D721Med (cell line): ENCODE measurements at regions not wholly inside any gene's neighbourhood (a gene's known extent, or its start where the extent isn't known, plus 50 kb on each side); places are given as distances from the start of the nearest gene placed in this dataset.

ENCODE experiments used
- DNase-seq: peaks from one replicate; pipeline ENCODE4 v3.0.0; 2011; ENCODE audit warnings: low spot score; ENCODE audit not compliant: insufficient read length
- FAIRE-seq: peaks from 2 replicates; lab custom pipeline; 2011; peaks lifted over from hg19 to GRCh38; lab: Jason Lieb, UNC
- TF ChIP-seq, protein P1 (sequence below): IDR thresholded peaks from 2 replicates; pipeline ENCODE4 v1.5.1; 2012; ENCODE audit warnings: mild to moderate bottlenecking, control low read depth; ENCODE audit not compliant: insufficient read depth; ENCODE audit errors: missing control alignments

DNA sequence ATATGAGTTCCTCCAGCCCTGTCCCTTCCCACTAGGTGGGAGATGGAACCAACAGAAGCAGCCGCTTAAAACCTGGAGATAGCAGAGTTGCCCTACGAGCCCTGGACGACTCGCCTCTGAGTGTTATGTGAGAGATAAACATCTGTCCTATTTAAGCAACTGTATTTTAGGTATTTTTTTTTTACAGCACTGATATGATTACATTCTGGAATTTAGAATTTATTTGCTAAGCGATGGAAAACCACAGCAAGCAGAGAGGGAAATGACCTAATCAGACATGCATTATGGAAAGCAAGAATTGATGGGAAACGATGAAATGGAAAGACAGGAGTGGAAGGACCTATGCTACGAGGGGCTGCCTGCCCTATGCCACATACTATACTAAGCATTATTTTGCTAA, 379.0 kb upstream of the IL12A start:
- no peak for DNase-seq
- TF ChIP-seq, protein P1, sequence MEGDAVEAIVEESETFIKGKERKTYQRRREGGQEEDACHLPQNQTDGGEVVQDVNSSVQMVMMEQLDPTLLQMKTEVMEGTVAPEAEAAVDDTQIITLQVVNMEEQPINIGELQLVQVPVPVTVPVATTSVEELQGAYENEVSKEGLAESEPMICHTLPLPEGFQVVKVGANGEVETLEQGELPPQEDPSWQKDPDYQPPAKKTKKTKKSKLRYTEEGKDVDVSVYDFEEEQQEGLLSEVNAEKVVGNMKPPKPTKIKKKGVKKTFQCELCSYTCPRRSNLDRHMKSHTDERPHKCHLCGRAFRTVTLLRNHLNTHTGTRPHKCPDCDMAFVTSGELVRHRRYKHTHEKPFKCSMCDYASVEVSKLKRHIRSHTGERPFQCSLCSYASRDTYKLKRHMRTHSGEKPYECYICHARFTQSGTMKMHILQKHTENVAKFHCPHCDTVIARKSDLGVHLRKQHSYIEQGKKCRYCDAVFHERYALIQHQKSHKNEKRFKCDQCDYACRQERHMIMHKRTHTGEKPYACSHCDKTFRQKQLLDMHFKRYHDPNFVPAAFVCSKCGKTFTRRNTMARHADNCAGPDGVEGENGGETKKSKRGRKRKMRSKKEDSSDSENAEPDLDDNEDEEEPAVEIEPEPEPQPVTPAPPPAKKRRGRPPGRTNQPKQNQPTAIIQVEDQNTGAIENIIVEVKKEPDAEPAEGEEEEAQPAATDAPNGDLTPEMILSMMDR: no peak
- no peak for FAIRE-seq

DNA sequence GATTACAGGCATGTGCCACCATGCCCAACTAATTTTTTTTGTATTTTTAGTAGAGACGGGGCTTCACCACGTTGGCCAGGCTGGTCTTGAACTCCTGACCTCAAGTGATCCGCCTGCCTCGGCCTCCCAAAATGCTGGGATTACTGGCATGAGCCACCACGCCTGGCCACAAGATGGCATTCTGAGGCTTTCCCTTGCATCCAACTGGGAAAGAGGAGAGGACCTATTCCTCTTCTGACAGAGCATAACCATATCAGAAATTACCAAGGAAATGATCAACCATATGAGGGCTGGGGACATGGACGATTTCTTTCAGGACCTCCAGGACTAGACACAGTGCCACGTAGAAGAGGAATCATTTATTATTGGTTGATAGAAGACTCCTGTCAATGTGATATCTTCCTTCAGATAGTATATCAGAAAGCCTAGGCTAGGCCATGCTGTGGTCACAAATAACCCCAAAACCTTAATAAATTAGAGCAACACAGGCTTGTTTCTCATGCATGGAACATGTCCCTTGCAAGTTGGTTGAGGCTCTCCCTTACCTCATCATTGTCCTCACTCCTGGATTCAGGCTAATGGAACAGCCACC, 372.3 kb upstream of the IL12A start:
- TF ChIP-seq, protein P1: peak; percentile 13
- no peak for DNase-seq
- FAIRE-seq: no peak

DNA sequence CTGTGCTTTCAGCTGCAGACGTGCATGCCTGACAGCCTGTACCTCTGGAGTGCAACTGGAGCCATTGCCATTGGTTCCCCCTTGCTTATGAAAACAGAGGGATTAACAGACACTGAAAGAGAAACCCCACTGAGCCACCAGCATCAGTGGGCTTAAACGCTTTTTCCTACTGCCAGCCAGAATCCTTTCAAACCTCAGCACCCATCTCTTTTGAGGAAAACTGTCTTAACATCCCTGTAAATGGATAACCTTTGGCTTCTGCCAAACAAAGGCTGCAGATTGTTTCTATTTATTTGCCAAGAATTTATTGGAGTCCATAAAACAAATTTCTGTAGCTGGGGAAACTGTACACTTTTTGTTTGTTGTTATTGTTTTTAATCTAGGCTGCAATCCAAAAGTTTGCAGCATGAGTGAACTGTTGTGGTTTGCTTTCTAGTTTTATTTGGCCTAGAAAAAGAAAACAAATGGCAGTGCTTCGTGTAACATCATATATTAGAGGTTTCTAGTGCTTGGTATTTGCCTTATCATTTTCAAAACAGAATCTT, 369.2 kb upstream of the IL12A start:
- DNase-seq (no peak), FAIRE-seq (no peak)
- TF ChIP-seq, protein P1: no peak

DNA sequence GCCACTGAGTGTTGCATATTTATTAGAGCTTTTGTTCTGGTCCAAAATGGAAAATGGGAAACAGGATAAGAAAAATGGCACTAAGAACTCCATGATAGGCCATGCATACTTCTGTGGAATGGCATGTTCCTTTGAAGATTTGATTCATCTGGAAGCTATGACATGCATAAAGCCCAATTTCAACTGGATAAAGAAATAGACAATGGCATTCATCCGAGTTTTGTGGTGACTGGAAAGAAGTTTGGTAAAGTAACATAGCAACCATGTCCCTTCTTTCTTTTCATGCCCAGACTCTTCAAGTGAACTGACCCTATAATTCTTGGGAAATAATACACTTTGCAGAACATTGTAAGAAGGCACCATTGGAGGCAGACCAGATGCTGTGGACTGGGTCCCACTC, 368.4 kb upstream of the IL12A start:
- no peak for DNase-seq
- FAIRE-seq: no peak
- TF ChIP-seq, protein P1: no peak

DNA sequence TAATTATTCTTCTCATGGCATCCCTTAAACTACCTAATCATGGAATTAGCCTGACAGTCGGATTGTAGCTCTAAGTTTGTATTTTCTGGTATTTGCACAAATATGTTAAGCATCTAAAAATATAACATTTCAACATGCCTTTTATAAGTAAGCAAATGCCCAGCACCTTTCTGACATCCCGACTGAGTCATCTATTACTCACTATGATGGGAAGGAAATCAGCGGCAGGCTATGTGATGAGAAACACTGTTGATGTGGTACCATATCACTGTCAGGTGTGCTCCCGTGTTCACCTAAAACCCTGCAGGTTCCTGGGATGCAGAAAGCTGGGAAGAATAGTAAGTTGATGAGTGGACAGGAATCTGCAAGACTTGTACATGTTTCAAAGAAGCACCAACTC, 367.8 kb upstream of the IL12A start:
- FAIRE-seq (no peak), DNase-seq (no peak)
- TF ChIP-seq, protein P1: no peak

DNA sequence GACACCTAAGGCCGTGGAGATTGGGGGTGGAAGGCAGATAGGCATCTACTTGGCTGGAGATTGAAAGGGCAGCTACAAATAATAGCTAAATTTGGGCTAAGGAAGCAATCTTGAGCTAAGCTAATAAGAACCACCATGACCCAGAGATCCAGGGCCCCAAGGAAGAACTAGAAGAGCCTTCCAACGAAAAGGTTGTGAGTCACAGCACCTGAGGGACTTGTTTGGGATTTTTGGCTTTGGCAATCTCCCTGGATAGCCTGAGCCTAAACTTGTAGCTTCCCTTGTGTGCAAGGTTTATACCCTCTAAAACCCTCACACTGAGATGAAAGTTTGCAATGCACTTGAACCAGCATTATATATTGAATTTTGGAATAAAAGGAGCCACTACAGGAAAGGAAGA, 364.0 kb upstream of the IL12A start:
- DNase-seq: no peak
- TF ChIP-seq, protein P1: no peak
- no peak for FAIRE-seq

DNA sequence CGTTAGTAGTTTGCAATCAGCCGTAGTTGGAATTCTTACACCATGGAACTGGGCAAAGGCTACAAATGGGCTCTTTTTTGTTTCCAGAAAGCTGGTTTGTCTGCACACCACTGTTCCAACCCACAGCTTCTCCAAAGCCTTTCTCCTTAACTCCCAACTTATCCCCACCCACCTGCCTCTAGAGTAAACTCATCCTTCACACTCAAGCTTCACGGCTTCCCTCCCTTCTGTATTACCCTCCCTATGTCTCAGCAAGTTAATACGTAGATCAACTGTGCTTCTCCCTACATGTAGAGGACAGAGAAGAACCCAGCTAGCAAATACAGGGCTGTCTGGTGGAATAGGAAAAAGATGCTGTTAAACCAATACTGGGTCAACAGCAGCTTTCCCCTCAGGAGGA, 363.0 kb upstream of the IL12A start:
- TF ChIP-seq, protein P1: no peak
- FAIRE-seq: no peak
- no peak for DNase-seq
